Vagina (tissue), 2 donors: ENCODE measurements at regions not wholly inside any gene's neighbourhood (a gene's known extent, or its start where the extent isn't known, plus 50 kb on each side); places are given as distances from the start of the nearest gene placed in this dataset.

Experiments used
- DNase-seq, 2 donors: peaks; one replicate each; pipeline ENCODE4 v3.0.0-alpha.2; 2017; ENCODE audit errors: extremely low spot score in 2 of 2
- H3K27ac ChIP-seq: fragments of 200-600 bp; sonication (generic); one replicate; pipeline ENCODE4 v1.5.1; 2019
- H3K27me3 ChIP-seq: fragments of 200-600 bp; sonication (generic); one replicate; pipeline ENCODE4 v1.5.1; 2019
- H3K36me3 ChIP-seq, 2 donors: fragments of 200-600 bp; sonication (generic); one replicate each; pipeline ENCODE4 v1.5.1; 2017 to 2019
- H3K4me1 ChIP-seq: fragments of 200-600 bp; sonication (generic); one replicate; pipeline ENCODE4 v1.5.1; 2019
- H3K4me3 ChIP-seq, 2 donors: fragments of 200-600 bp; sonication (generic); 1 replicate in 1 of 2; 2 replicates in 1 of 2; pipeline ENCODE4 v1.5.1; 2016 to 2019
- H3K9me3 ChIP-seq: fragments of 200-600 bp; sonication (generic); one replicate; pipeline ENCODE4 v1.5.1; 2019
- POLR2A ChIP-seq, 2 donors: fragments of 450-650 bp; IDR thresholded peaks; one replicate each; pipeline ENCODE4 v1.6.1; 2017; ENCODE audit warnings: antibody characterized with exemption in 2 of 2, mild to moderate bottlenecking in 2 of 2, moderate library complexity in 2 of 2
- POLR2AphosphoS5 ChIP-seq, 2 donors: sonication (generic); formaldehyde crosslinking; IDR thresholded peaks; one replicate each; pipeline ENCODE4 v1.9.0; 2017; ENCODE audit warnings: antibody characterized with exemption in 2 of 2, mild to moderate bottlenecking in 2 of 2, low read depth in 1 of 2; ENCODE audit not compliant: insufficient read depth in 1 of 2
- intact Hi-C: fragments of 100-400 bp; cut with DNase I; formaldehyde crosslinking; loops from one replicate; pipeline ENCODE4 v1.15.1; 2023
- TF ChIP-seq, protein P1 (sequence below), 3 experiments: fragments of 450-650 bp in 2 of 3; fragments of 200-600 bp in 1 of 3; sonication (generic) in 1 of 3; IDR thresholded peaks; one replicate each; pipeline ENCODE4 v1.5.1; 2017 to 2019; ENCODE audit warnings: antibody characterized with exemption in 3 of 3, mild to moderate bottlenecking in 2 of 3, moderate library complexity in 2 of 3

DNA sequence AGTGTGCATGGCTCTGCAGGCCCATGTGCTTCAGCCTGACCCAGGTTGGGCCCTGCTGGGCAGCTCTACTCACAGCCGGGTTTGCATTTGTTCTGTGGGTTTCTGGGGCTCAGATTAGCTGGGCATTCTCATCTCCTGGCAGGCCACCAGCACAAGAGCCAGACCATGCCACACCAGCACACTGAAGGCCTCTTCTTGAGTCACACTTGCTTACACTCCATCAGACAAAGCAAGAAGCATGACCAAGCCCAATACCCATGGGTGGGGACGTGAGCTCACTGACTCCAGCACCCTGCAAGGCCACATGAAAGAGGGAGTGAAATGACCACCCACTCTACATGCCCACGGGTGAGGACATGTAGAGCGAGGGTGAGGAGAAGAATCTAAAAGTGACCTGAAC lies 257.8 kb upstream of the PPP2R2D start:
- no peaks in the 10 kb centered on the region for H3K4me1 ChIP-seq
- H3K27ac ChIP-seq, result no peak overlapping the region
- H3K9me3 ChIP-seq, result no peaks in the 10 kb centered on the region
- no peaks in the 10 kb centered on the region for H3K36me3 ChIP-seq
- no peaks in the 10 kb centered on the region for H3K27me3 ChIP-seq
- TF ChIP-seq POLR2A (IDR thresholded peaks at IDR 0.05) (no peak), POLR2AphosphoS5 (IDR thresholded peaks at IDR 0.05; ENCODE audit: insufficient read depth in 1 of 2, low read depth in 1 of 2) (no peak)
- TF ChIP-seq, protein P1, sequence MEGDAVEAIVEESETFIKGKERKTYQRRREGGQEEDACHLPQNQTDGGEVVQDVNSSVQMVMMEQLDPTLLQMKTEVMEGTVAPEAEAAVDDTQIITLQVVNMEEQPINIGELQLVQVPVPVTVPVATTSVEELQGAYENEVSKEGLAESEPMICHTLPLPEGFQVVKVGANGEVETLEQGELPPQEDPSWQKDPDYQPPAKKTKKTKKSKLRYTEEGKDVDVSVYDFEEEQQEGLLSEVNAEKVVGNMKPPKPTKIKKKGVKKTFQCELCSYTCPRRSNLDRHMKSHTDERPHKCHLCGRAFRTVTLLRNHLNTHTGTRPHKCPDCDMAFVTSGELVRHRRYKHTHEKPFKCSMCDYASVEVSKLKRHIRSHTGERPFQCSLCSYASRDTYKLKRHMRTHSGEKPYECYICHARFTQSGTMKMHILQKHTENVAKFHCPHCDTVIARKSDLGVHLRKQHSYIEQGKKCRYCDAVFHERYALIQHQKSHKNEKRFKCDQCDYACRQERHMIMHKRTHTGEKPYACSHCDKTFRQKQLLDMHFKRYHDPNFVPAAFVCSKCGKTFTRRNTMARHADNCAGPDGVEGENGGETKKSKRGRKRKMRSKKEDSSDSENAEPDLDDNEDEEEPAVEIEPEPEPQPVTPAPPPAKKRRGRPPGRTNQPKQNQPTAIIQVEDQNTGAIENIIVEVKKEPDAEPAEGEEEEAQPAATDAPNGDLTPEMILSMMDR (IDR thresholded peaks at IDR 0.05), result no peak
- H3K4me3 ChIP-seq, result no peak overlapping the region
- DNase-seq, result peak in 1 of 2 donors; percentile 74
- intact Hi-C loops, result no loop called here

DNA sequence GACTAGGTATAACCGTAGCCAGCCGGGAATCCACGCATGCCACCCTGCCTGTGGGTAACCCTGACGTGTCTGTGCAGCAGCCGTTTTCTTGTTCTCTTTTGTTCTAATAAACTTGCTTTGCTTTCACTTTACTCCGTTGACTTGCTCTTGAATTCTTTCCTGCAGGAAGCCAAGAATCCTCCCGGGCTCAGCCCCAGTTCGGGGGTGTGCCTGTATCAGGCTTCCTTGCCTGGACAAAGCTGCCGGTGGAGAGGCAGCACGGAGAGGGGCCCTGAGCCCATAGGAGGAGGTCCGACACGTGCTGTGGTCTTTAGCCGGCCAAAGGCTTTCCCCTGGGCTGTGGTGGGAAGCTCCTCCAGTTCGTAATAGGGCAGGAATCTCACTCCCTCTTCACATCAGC lies 256.5 kb upstream of the PPP2R2D start:
- no peaks in the 10 kb centered on the region for H3K36me3 ChIP-seq
- no peaks in the 10 kb centered on the region for H3K27me3 ChIP-seq
- peak overlapping the region; percentile 3 to 21 for H3K4me3 ChIP-seq
- TF ChIP-seq POLR2A (IDR thresholded peaks at IDR 0.05) (no peak), POLR2AphosphoS5 (IDR thresholded peaks at IDR 0.05; ENCODE audit: insufficient read depth in 1 of 2, low read depth in 1 of 2) (no peak)
- TF ChIP-seq, protein P1 (IDR thresholded peaks at IDR 0.05), result no peak
- peak in 1 of 2 donors; percentile 64 for DNase-seq
- no peaks in the 10 kb centered on the region for H3K4me1 ChIP-seq
- no peaks in the 10 kb centered on the region for H3K9me3 ChIP-seq
- H3K27ac ChIP-seq, result no peak overlapping the region
- intact Hi-C loops, result no loop called here

DNA sequence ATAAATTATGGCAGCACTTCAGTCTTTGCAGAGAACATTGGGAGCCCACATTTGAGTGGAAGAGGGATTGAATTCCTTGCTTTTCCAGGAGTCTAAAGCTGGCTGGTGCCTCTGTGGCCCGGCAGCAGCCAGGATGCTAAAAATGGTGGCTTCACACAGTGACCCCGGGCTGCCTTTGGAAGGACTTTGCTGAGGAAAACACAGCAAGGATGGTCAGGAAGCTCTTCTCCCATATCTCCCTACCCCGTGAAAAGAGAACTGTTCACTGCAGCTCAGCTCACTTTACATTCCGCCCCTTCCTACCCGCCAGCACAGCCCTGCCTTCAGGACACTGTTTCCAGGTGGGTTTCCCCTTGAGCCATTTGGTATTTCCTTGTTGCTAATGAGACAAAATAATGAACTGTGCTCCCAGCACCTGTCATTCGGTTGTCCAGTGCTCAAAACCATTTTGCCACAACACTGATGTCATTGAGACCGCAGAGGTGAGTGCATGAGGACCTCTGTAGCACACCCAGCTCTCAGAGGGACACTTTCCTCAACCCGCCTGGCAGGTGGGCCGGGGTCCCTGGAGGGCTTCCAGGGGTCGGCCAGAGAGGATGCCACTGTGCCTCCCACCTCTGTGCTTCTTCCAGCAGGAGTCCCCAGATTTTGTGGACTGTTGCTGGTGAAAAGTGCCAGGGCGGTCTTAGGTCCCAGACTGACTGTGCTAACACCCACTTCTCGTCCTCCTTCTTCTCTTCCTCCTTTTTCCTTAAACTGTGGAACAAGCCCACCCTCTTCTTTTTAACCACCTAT lies 255.7 kb upstream of the PPP2R2D start:
- Histone ChIP-seq H3K36me3 (no peaks in the 10 kb centered on the region), H3K27me3 (no peaks in the 10 kb centered on the region), H3K27ac (no peak overlapping the region), H3K9me3 (no peaks in the 10 kb centered on the region), H3K4me3 (no peak overlapping the region), H3K4me1 (no peaks in the 10 kb centered on the region)
- peak in 1 of 2 donors; percentile 55 for DNase-seq
- intact Hi-C loops, result no loop called here
- no peak for TF ChIP-seq POLR2A (IDR thresholded peaks at IDR 0.05)
- no peak for TF ChIP-seq POLR2AphosphoS5 (IDR thresholded peaks at IDR 0.05; ENCODE audit: insufficient read depth in 1 of 2, low read depth in 1 of 2)
- TF ChIP-seq, protein P1 (IDR thresholded peaks at IDR 0.05), result no peak

DNA sequence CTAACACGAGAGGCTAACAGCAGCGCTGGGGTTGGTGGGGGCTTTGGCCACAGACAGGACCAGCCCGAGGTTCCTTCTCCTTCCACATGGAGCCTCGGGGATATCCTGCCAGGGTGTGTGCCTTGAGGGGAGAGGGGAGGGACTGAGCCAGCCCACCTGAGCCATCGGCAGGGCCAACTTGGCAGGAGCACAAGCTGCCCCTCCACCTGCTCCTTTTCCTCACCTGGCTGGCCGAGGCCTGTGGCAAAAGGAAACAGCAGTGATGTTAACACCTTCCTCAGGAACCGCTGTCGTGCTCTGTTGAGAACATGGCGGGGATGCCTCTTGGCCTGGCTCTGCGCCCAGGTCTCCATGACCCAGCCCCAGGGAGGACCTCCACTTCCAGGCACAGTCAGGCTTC lies 255.1 kb upstream of the PPP2R2D start:
- Histone ChIP-seq H3K27me3 (no peaks in the 10 kb centered on the region), H3K36me3 (no peaks in the 10 kb centered on the region), H3K4me3 (no peak overlapping the region), H3K9me3 (no peaks in the 10 kb centered on the region), H3K27ac (no peak overlapping the region), H3K4me1 (no peaks in the 10 kb centered on the region)
- no peak for TF ChIP-seq POLR2A (IDR thresholded peaks at IDR 0.05)
- intact Hi-C loops, result no loop called here
- DNase-seq, result peak in 1 of 2 donors; percentile 74

DNA sequence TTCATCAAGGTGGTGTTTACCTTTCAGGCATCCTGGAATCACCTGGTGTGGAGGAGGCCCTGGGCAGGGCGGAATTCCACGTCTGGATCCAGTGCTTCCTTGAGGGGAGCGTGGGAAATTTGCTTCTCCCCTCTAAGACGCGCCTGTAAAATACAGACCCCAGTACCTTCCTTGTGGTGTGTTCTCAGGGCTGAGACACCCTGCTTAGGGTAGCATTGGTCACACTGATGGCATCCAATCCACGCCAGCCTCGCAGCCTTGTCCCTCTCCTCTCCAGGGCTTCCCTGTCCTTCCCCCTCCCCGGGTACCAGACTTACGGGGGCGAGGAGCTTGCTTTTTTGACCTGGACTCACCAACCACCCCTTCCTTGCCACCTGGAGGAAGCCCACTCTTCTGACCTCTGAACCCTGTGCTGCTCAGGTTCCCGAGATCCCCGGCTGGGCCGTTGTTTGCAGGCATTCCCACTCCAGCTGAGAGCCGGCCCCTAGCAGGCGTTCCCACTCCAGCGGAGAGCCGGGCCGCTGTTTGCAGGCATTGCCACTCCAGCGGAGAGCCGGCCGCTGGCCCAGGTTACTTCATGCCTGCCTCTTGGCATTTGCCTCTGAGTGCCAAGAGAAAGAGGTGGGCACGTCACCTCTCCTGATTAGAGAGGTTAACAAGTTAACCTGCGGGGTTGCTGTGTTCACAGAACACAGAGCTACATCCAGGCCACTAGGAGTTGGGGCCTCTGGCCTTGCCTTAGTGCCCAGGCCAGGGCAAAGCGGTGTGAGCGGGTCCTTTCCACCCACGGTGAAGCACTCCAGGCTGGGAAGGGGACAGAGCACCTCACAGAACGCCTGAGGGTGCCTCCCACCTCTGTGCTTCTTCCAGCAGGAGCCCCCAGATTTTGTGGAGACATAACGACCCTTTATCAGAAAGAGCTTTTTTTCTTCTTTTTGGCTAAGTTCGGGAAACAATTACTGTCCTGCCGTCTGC lies 254.0 kb upstream of the PPP2R2D start:
- no peak overlapping the region for H3K27ac ChIP-seq
- H3K4me1 ChIP-seq, result no peaks in the 10 kb centered on the region
- DNase-seq, result peak in 1 of 2 donors; percentile 84
- H3K4me3 ChIP-seq, result no peak overlapping the region
- no peaks in the 10 kb centered on the region for H3K36me3 ChIP-seq
- no peaks in the 10 kb centered on the region for H3K9me3 ChIP-seq
- intact Hi-C loops, result no loop called here
- no peaks in the 10 kb centered on the region for H3K27me3 ChIP-seq
- TF ChIP-seq POLR2AphosphoS5 (IDR thresholded peaks at IDR 0.05; ENCODE audit: insufficient read depth in 1 of 2, low read depth in 1 of 2) (no peak), POLR2A (IDR thresholded peaks at IDR 0.05) (no peak)
- TF ChIP-seq, protein P1 (IDR thresholded peaks at IDR 0.05), result no peak
